ENCODE measurements at regions not wholly inside any gene's neighbourhood (a gene's known extent, or its start where the extent isn't known, plus 50 kb on each side); places are given as distances from the start of the nearest gene placed in this dataset.
A peak's percentile ranks its signal among the peaks of the same experiment; 100 is the strongest.
"Not testable (repeated sequence)": the region's sequence is repeated elsewhere in the genome, so short reads cannot be mapped to it uniquely, and the experiment has no call there.

DNA sequence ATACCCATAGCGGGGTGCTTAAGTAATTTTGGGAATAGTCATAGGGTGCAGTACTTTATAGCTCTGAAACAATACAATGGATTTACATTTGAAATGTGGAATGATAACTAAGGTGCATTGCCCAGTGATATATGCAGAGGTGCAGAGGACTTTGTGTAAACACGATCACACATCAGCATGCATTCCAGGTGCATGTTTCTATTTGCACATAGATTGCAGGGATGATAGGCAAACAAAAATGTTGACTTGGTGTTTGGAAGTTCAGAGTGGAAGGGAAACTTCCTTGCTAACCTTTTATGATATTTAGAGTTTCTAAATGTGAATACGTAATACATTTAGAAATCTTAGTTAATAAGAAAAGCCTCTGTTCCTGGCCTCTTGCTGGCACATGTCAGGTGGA lies 941.5 kb downstream of the TUBA3C start:
- not testable (repeated sequence) for DNase-seq (ENCODE audit: low read depth in 2 of 2)

- DNase-seq (ENCODE audit: low read depth in 2 of 2), result not testable (repeated sequence)
Observed at GRCh38 chr13:18238586-18238985, 943.0 kb downstream of the TUBA3C start.

DNA sequence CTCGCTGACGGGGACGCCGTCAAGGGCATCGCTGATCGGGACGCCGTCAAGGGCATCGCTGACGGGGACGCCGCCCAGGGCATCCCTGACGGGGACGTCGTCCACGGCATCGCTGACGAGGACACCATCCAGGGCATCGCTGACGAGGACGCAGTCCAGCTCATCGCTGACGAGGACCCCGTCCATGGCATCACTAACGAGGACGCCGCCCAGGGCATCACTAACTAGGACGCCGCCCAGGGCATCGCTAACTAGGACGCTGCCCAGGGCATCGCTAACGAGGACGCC lies 945.2 kb downstream of the TUBA3C start:
- DNase-seq (ENCODE audit: low read depth in 2 of 2), result no peak

DNA sequence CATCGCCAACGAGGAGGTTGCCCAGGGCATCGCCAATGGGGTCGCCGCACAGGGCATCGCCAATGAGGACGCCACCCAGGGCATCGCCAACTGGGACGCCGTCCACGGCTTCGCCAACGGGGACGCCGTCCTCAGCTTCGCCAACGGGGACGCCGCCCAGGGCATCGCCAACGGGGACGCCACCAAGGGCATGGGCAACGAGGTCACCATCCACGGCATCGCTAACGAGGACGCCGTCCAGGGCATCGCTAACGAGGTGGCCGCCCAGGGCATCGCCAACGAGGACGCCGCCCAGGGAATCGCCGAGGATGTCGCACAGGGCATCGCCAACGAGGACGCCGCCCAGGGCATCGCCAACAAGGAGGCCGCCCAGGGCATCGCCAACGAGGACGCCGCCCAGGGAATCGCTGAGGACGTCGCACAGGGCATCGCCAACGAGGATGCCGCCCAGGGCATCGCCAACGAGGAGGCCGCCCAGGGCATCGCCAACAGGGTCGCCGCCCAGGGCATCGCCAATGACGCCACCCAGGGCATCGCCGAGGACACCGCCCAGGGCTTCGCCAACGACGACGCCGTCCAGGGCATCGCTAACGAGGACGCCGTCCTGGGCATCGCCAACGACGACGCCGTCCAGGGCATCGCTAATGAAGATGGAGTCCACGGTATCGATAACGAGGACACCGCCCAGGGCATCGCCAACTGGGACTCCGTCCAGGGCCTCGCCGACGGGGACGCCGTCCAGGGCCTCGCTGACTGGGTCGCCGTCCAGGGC lies 945.7 kb downstream of the TUBA3C start:
- no peak for DNase-seq (ENCODE audit: low read depth in 2 of 2)

DNA sequence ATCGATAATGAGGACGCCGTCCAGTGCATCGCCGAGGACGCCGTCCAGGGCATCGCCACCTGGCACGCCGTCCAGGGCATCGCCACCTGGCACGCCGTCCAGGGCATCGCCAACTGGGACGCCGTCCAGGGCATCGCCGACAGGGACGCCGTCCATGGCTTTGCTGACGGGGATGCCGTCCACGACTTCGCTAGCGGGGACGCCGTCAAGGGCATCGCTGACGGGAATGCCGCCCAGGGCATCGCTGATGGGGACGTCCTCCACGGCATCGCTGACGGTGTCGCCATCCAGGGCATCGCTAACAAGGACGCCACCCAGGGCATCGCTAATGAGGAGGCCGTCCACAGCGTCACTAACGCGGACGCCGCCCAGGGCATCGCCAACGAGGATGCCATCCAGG lies 946.5 kb downstream of the TUBA3C start:
- no peak for DNase-seq (ENCODE audit: low read depth in 2 of 2)

DNA sequence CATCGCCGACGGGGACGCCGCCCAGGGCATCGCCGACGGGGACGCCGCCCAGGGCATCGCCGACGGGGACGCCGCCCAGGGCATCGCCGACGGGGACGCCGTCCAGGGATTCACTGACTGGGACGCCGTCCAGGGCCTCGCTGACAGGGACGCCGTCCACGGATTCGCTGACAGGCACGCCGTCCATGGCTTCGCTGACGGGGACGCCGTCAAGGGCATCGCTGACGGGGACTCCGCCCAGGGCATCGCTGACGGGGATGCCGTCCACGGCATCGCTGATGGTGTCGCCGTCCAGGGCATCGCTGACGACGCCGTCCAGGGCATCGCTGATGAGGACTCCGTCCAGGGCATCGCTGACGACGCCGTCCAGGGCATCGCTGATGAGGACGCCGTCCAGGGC lies 947.2 kb downstream of the TUBA3C start:
- not testable (repeated sequence) for DNase-seq (ENCODE audit: low read depth in 2 of 2)

DNA sequence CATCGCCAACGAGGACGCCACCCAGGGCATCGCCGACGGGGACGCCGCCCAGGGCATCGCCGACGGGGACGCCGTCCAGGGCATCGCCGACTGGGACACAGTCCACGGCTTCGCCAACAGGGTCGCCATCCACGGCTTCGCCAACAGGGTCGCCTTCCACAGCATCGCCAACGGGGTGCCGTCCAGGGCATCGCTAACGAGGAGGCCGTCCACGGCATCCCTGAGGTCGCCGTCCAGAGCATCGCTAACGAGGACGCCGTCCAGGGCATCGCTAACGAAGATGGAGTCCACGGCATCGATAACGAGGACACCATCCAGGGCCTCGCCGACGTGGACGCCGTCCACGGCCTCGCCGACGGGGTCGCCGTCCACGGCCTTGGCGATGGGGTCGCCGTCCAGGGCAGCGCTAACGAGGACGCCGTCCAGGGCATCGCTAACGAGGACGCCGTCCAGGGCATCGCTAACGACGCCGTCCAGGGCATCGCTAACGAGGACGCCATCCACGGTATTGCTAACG lies 947.8 kb downstream of the TUBA3C start:
- no peak for DNase-seq (ENCODE audit: low read depth in 2 of 2)

- no peak for DNase-seq (ENCODE audit: low read depth in 2 of 2)
Observed at GRCh38 chr13:18232994-18233782, 948.4 kb downstream of the TUBA3C start.

GRCh38 chr13:18232298-18232993 lies 949.2 kb downstream of the TUBA3C start:
- no peak for DNase-seq (ENCODE audit: low read depth in 2 of 2)

DNA sequence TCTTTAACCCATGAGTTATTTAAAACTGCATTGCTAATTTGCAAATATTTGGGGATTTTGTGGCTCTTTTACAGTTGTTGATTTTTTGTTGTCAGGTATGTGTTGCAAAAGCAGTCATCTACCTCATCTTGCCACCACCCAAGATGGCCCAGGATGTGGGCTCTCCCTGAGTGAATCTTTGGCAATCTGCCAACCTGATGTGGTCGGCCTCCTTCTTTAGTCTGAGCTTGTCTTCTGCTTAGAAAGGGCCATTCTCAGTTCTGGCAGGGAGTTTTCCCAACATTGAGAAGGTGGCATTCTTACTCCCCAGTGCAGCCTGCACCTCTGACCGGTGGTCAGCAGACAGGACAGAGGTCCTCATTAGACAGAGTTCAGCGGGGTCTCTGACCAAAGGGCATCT lies 957.2 kb downstream of the TUBA3C start:
- DNase-seq (ENCODE audit: low read depth in 2 of 2), result not testable (repeated sequence)

DNA sequence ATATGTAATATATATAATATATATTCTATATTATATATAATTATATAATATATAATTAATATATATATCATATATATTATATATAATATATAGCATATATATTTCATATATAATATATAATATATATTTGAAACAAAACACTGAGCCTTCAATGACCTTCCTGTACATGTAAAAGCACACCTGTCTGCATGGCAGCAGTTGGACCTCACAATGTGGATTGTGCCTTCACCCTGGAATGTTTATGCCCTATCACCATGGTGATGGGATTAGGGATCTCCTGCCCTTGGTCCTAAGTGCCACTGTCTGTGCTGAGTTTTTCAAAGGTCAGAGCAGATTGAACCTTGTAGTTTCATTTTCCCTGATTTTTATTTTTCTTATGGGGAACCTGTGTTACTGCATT lies 966.9 kb downstream of the TUBA3C start:
- DNase-seq (ENCODE audit: low read depth in 2 of 2), result not testable (repeated sequence)

DNA sequence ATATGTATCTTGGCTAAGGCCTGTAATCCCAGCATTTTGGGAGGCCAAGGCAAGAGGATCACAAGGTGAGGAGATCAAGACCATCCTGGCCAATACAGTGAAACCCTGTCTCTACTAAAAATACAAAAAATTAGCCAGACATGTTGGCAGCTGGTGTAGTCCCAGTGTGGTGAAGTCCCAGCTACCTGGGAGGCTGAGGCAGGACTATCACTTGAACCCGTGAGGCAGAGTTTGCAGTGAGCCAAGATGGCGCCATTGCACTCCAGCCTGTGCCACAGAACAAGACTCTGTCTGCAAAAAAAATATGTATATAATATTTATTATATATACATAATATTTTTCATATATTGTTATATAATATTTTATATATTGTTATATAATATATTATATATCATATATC lies 968.1 kb downstream of the TUBA3C start:
- not testable (repeated sequence) for DNase-seq (ENCODE audit: low read depth in 2 of 2)

DNA sequence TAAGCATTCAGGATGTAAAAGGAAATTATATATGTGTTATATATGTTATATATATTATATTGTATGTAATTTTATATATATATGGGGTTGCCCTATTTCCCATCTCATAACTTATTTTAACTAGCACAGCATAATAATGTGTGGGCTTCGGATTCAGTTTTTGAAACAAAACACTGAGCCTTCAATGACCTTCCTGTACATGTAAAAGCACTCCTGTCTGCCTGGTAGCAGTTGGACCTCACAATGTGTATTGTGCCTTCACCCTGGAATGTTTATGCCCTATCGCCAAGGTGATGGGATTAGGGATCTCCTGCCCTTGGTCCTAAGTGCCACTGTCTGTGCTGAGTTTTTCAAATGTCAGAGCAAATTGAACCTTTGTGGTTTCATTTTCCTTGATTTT lies 968.8 kb downstream of the TUBA3C start:
- DNase-seq (ENCODE audit: low read depth in 2 of 2), result peak; percentile 0

- DNase-seq (ENCODE audit: low read depth in 2 of 2), result peak; percentile 14 to 18
Observed at GRCh38 chr13:18211752-18212560, 969.7 kb downstream of the TUBA3C start.

DNA sequence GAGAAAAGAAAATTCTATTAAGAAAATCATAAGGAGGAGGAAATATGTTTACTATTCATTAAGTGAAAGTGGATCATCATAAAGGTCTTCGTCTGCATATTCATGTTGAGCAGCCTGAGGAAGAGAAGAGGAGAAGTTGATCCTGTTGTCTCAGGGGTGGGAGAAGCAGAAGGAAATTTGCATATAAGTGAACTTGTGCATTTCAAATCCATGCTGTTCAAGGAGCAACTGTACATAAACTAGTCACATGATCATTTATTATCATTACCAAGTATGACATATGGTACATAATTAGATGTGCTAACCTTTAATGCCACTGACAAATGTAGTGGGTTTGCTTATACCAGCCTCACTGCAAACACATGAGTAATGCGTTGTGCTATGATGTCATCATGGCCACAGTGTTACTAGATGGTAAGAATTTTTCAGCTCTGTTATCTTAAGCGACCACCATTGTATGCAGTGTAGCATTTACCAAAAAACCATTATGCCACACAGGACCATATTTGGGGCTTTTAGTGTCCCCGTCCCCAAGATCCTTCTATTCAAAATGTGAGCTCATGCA lies 976.9 kb downstream of the TUBA3C start:
- not testable (repeated sequence) for DNase-seq (ENCODE audit: low read depth in 2 of 2)

DNA sequence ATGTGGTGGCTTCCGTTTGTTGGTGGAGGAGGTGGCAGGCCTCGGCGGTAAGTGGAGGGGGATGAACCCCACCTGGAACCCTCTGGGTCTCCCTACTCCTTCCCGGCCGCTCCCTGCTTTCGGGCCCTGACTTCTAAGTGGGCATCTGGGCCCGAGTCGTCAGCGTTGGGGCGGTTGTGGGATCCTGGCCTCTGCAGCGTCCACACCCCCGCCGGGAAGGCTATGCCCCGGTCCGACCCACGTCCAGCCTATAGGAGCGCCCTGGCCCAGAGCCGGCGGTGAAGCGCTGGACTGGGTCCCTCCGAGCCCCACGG lies 986.3 kb downstream of the TUBA3C start:
- DNase-seq (ENCODE audit: low read depth in 2 of 2), result not testable (repeated sequence)

- not testable (repeated sequence) for DNase-seq (ENCODE audit: low read depth in 2 of 2)
Observed at GRCh38 chr13:18194631-18195364, 986.8 kb downstream of the TUBA3C start.

- DNase-seq (ENCODE audit: low read depth in 2 of 2), result not testable (repeated sequence)
Observed at GRCh38 chr13:18194104-18194503, 987.5 kb downstream of the TUBA3C start.

Measured in fibroblast of skin of left quadriceps (primary cell).